ENCODE measurements at regions not wholly inside any gene's neighbourhood (a gene's known extent, or its start where the extent isn't known, plus 50 kb on each side); places are given as distances from the start of the nearest gene placed in this dataset.

- Histone ChIP-seq H3K4ac (ENCODE audit: low read depth, low read length) (peak overlapping the region; percentile 9), H3K79me1 (ENCODE audit: low read depth in 1 of 2, low read length in 2 of 2) (no peaks in the 10 kb centered on the region), H3K4me3 (ENCODE audit: insufficient read depth, low read depth, low read length) (no peak overlapping the region), H2BK5ac (ENCODE audit: low read depth, low read length, poor library complexity, severe bottlenecking) (peak overlapping the region; percentile 94), H3K27ac (ENCODE audit: insufficient read depth, low read length) (peak overlapping the region; percentile 74), H3K9me3 (ENCODE audit: control insufficient read depth, insufficient read depth, low read length) (no peaks in the 10 kb centered on the region), H2AK5ac (ENCODE audit: low read depth, low read length) (no peak overlapping the region), H3K27me3 (ENCODE audit: control insufficient read depth, insufficient read depth, low read length) (no peaks in the 10 kb centered on the region), H2BK15ac (ENCODE audit: low read depth, low read length) (no peak overlapping the region), H4K8ac (ENCODE audit: low read depth in 2 of 2, low read length in 2 of 2) (peak overlapping the region in 1 of 2 experiments; percentile 42; a peak in 3 of 4 replicates), H3K9me1 (ENCODE audit: insufficient read depth, low read length) (peaks cover 15% of the 10 kb centered on the region), H3K36me3 (ENCODE audit: control insufficient read depth, insufficient read depth, low read length) (no peaks in the 10 kb centered on the region), H3K4me1 (ENCODE audit: control insufficient read depth, insufficient read depth, low read length) (peaks cover 17% of the 10 kb centered on the region), H2AFZ (replicated peaks; ENCODE audit: low read length, poor library complexity) (no peak overlapping the region), H2BK120ac (ENCODE audit: low read depth, low read length) (peak overlapping the region; percentile 31), H3K14ac (replicated peaks; ENCODE audit: low read depth, low read length) (no peak overlapping the region), H3K18ac (ENCODE audit: low read depth, low read length) (peak overlapping the region; percentile 4), H4K91ac (ENCODE audit: insufficient read depth, low read depth, low read length) (peak overlapping the region; percentile 7), H2BK20ac (ENCODE audit: low read depth, low read length) (peak overlapping the region; percentile 38), H3K23ac (ENCODE audit: low read depth, low read length) (no peak overlapping the region), H3K9ac (ENCODE audit: low read depth, low read length) (no peak overlapping the region; the same call in 1 of the 2 replicates), H2AK9ac (replicated peaks; ENCODE audit: low read depth, low read length, poor library complexity) (no peak overlapping the region), H4K20me1 (ENCODE audit: insufficient read depth, low read length) (no peaks in the 10 kb centered on the region), H4K5ac (ENCODE audit: low read depth, low read length) (no peak overlapping the region; the same call in 1 of the 2 replicates), H3K4me2 (ENCODE audit: low read depth, low read length) (peak overlapping the region; percentile 29), H3K56ac (ENCODE audit: extremely low read depth, insufficient read depth, low read length) (no peak overlapping the region; the same call in 1 of the 2 replicates)
- POLR2A ChIA-PET (ENCODE audit: unreplicated experiment) = interaction anchor here (0.6 kb wide), 2 partner anchors 74 to 79 kb away, joined by 4 read pairs; no protein-coding TSS in a partner anchor
- WGBS, 2 experiments (ENCODE audit: extremely low coverage in 2 of 2, insufficient read length in 1 of 2) = no CpG with 5 or more reads among the region's 7 CpGs
- TF ChIP-seq SMC3 (IDR thresholded peaks at IDR 0.05; ENCODE audit: low read depth, low read length) (no peak), NFE2L2 (IDR thresholded peaks at IDR 0.05; ENCODE audit: low read depth, low read length) (peak; percentile 81), MAFK (IDR thresholded peaks at IDR 0.05; ENCODE audit: low read depth, low read length) (no peak), CTCF (conservative IDR thresholded peaks at IDR 0.05; ENCODE audit: low read depth, low read length) (no peak), CEBPB (IDR thresholded peaks at IDR 0.05; ENCODE audit: low read depth, low read length) (no peak)
- TF ChIP-seq, protein P1, sequence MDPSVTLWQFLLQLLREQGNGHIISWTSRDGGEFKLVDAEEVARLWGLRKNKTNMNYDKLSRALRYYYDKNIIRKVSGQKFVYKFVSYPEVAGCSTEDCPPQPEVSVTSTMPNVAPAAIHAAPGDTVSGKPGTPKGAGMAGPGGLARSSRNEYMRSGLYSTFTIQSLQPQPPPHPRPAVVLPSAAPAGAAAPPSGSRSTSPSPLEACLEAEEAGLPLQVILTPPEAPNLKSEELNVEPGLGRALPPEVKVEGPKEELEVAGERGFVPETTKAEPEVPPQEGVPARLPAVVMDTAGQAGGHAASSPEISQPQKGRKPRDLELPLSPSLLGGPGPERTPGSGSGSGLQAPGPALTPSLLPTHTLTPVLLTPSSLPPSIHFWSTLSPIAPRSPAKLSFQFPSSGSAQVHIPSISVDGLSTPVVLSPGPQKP (IDR thresholded peaks at IDR 0.05; ENCODE audit: borderline replicate concordance, low read depth, low read length) = no peak
- dilution Hi-C loops (cut with HindIII; ENCODE audit: low sequenced_read_pairs, unreplicated experiment) (no loop called here), in situ Hi-C loops (cut with MboI; ENCODE audit: low sequenced_read_pairs) (no loop called here), intact Hi-C loops (cut with micrococcal nuclease) (loop anchor here (5.0 kb wide), 2 partner anchors 79 to 124 kb away; no protein-coding TSS in a partner anchor)
- no TSS peak for BruUV-seq (replicated peaks)
- peak; percentile 77 for ATAC-seq (ENCODE audit: low read depth)
- DNase-seq = peak; percentile 85
- CTCF ChIA-PET = interaction anchor here (1.1 to 1.6 kb wide), 3 partner anchors 9 to 128 kb away, joined by 3 to 4 read pairs (median 3); no protein-coding TSS in a partner anchor
Measured at GRCh38 chr9:95383185-95383676, 65.7 kb upstream of the FANCC start.
